ENCODE measurements at regions not wholly inside any gene's neighbourhood (a gene's known extent, or its start where the extent isn't known, plus 50 kb on each side); places are given as distances from the start of the nearest gene placed in this dataset.

GRCh38 chr12:123069436-123070266 is 81.2 kb downstream of the PITPNM2 start:
- Histone ChIP-seq H3K4me3 (ENCODE audit: low read depth, low read length) (no peak overlapping the region), H3K36me3 (ENCODE audit: control insufficient read depth, insufficient read depth, low read length) (no peaks in the 10 kb centered on the region), H3K27me3 (ENCODE audit: control insufficient read depth, insufficient read depth, low read length) (no peaks in the 10 kb centered on the region), H3K27ac (ENCODE audit: low read depth, low read length) (no peak overlapping the region), H3K9ac (ENCODE audit: low read depth, low read length) (no peak overlapping the region), H3K9me3 (ENCODE audit: control insufficient read depth, insufficient read depth, low read length) (no peaks in the 10 kb centered on the region), H3K4me1 (ENCODE audit: control insufficient read depth, insufficient read depth, low read length) (no peaks in the 10 kb centered on the region)

- Histone ChIP-seq H3K36me3 (ENCODE audit: control insufficient read depth, insufficient read depth, low read length) (no peaks in the 10 kb centered on the region), H3K4me3 (ENCODE audit: low read depth, low read length) (no peak overlapping the region), H3K27ac (ENCODE audit: low read depth, low read length) (no peak overlapping the region), H3K27me3 (ENCODE audit: control insufficient read depth, insufficient read depth, low read length) (no peaks in the 10 kb centered on the region), H3K9me3 (ENCODE audit: control insufficient read depth, insufficient read depth, low read length) (no peaks in the 10 kb centered on the region), H3K9ac (ENCODE audit: low read depth, low read length) (no peak overlapping the region), H3K4me1 (ENCODE audit: control insufficient read depth, insufficient read depth, low read length) (no peaks in the 10 kb centered on the region)
Measured at GRCh38 chr12:123067654-123068053, 83.2 kb downstream of the PITPNM2 start.

- no peak overlapping the region for H3K27ac ChIP-seq (ENCODE audit: low read depth, low read length)
- H3K27me3 ChIP-seq (ENCODE audit: control insufficient read depth, insufficient read depth, low read length): no peaks in the 10 kb centered on the region
- no peaks in the 10 kb centered on the region for H3K36me3 ChIP-seq (ENCODE audit: control insufficient read depth, insufficient read depth, low read length)
- H3K4me3 ChIP-seq (ENCODE audit: low read depth, low read length): no peak overlapping the region
- H3K9me3 ChIP-seq (ENCODE audit: control insufficient read depth, insufficient read depth, low read length): no peaks in the 10 kb centered on the region
- no peaks in the 10 kb centered on the region for H3K4me1 ChIP-seq (ENCODE audit: control insufficient read depth, insufficient read depth, low read length)
- no peak overlapping the region for H3K9ac ChIP-seq (ENCODE audit: low read depth, low read length)
Measured at GRCh38 chr12:123066384-123066710, 84.5 kb downstream of the PITPNM2 start.

- H3K9me3 ChIP-seq (ENCODE audit: control insufficient read depth, insufficient read depth, low read length): no peaks in the 10 kb centered on the region
- H3K27me3 ChIP-seq (ENCODE audit: control insufficient read depth, insufficient read depth, low read length): no peaks in the 10 kb centered on the region
- H3K4me3 ChIP-seq (ENCODE audit: low read depth, low read length): no peak overlapping the region
- H3K9ac ChIP-seq (ENCODE audit: low read depth, low read length): no peak overlapping the region
- no peaks in the 10 kb centered on the region for H3K36me3 ChIP-seq (ENCODE audit: control insufficient read depth, insufficient read depth, low read length)
- H3K4me1 ChIP-seq (ENCODE audit: control insufficient read depth, insufficient read depth, low read length): no peaks in the 10 kb centered on the region
- no peak overlapping the region for H3K27ac ChIP-seq (ENCODE audit: low read depth, low read length)
Measured at GRCh38 chr12:123065676-123066383, 85.1 kb downstream of the PITPNM2 start.

- H3K27ac ChIP-seq (ENCODE audit: low read depth, low read length): no peak overlapping the region
- H3K27me3 ChIP-seq (ENCODE audit: control insufficient read depth, insufficient read depth, low read length): no peaks in the 10 kb centered on the region
- no peaks in the 10 kb centered on the region for H3K36me3 ChIP-seq (ENCODE audit: control insufficient read depth, insufficient read depth, low read length)
- no peaks in the 10 kb centered on the region for H3K4me1 ChIP-seq (ENCODE audit: control insufficient read depth, insufficient read depth, low read length)
- H3K9ac ChIP-seq (ENCODE audit: low read depth, low read length): no peak overlapping the region
- no peak overlapping the region for H3K4me3 ChIP-seq (ENCODE audit: low read depth, low read length)
- H3K9me3 ChIP-seq (ENCODE audit: control insufficient read depth, insufficient read depth, low read length): no peaks in the 10 kb centered on the region
Measured at GRCh38 chr12:123064885-123065619, 84.6 kb downstream of the ARL6IP4 start.

GRCh38 chr12:123064366-123064765 is 83.9 kb downstream of the ARL6IP4 start:
- Histone ChIP-seq H3K36me3 (ENCODE audit: control insufficient read depth, insufficient read depth, low read length) (no peaks in the 10 kb centered on the region), H3K4me3 (ENCODE audit: low read depth, low read length) (no peak overlapping the region), H3K9ac (ENCODE audit: low read depth, low read length) (no peak overlapping the region), H3K27ac (ENCODE audit: low read depth, low read length) (no peak overlapping the region), H3K4me1 (ENCODE audit: control insufficient read depth, insufficient read depth, low read length) (no peaks in the 10 kb centered on the region), H3K27me3 (ENCODE audit: control insufficient read depth, insufficient read depth, low read length) (no peaks in the 10 kb centered on the region), H3K9me3 (ENCODE audit: control insufficient read depth, insufficient read depth, low read length) (no peaks in the 10 kb centered on the region)

GRCh38 chr12:123063535-123063934 is 83.1 kb downstream of the ARL6IP4 start:
- no peaks in the 10 kb centered on the region for H3K36me3 ChIP-seq (ENCODE audit: control insufficient read depth, insufficient read depth, low read length)
- H3K9ac ChIP-seq (ENCODE audit: low read depth, low read length): no peak overlapping the region
- H3K4me1 ChIP-seq (ENCODE audit: control insufficient read depth, insufficient read depth, low read length): no peaks in the 10 kb centered on the region
- no peak overlapping the region for H3K27ac ChIP-seq (ENCODE audit: low read depth, low read length)
- H3K27me3 ChIP-seq (ENCODE audit: control insufficient read depth, insufficient read depth, low read length): no peaks in the 10 kb centered on the region
- H3K4me3 ChIP-seq (ENCODE audit: low read depth, low read length): no peak overlapping the region
- H3K9me3 ChIP-seq (ENCODE audit: control insufficient read depth, insufficient read depth, low read length): no peaks in the 10 kb centered on the region

- Histone ChIP-seq H3K4me1 (ENCODE audit: control insufficient read depth, insufficient read depth, low read length) (no peaks in the 10 kb centered on the region), H3K9ac (ENCODE audit: low read depth, low read length) (no peak overlapping the region), H3K27ac (ENCODE audit: low read depth, low read length) (no peak overlapping the region)
Measured at GRCh38 chr12:123062681-123063486, 82.4 kb downstream of the ARL6IP4 start.

GRCh38 chr12:123061441-123062205 is 81.1 kb downstream of the ARL6IP4 start:
- Histone ChIP-seq H3K27ac (ENCODE audit: low read depth, low read length) (no peak overlapping the region), H3K4me1 (ENCODE audit: control insufficient read depth, insufficient read depth, low read length) (no peaks in the 10 kb centered on the region), H3K9me3 (ENCODE audit: control insufficient read depth, insufficient read depth, low read length) (no peaks in the 10 kb centered on the region), H3K9ac (ENCODE audit: low read depth, low read length) (no peak overlapping the region), H3K4me3 (ENCODE audit: low read depth, low read length) (no peak overlapping the region), H3K27me3 (ENCODE audit: control insufficient read depth, insufficient read depth, low read length) (no peaks in the 10 kb centered on the region), H3K36me3 (ENCODE audit: control insufficient read depth, insufficient read depth, low read length) (no peaks in the 10 kb centered on the region)

More at GRCh38 chr12:123062681-123063486, 82.4 kb downstream of the ARL6IP4 start:
- H3K27me3 ChIP-seq (ENCODE audit: control insufficient read depth, insufficient read depth, low read length): no peaks in the 10 kb centered on the region
- H3K9me3 ChIP-seq (ENCODE audit: control insufficient read depth, insufficient read depth, low read length): no peaks in the 10 kb centered on the region
- no peak overlapping the region for H3K4me3 ChIP-seq (ENCODE audit: low read depth, low read length)
- no peaks in the 10 kb centered on the region for H3K36me3 ChIP-seq (ENCODE audit: control insufficient read depth, insufficient read depth, low read length)

- H3K4me3 ChIP-seq (ENCODE audit: low read depth, low read length): no peak overlapping the region
- no peaks in the 10 kb centered on the region for H3K9me3 ChIP-seq (ENCODE audit: control insufficient read depth, insufficient read depth, low read length)
- H3K36me3 ChIP-seq (ENCODE audit: control insufficient read depth, insufficient read depth, low read length): no peaks in the 10 kb centered on the region
- no peaks in the 10 kb centered on the region for H3K27me3 ChIP-seq (ENCODE audit: control insufficient read depth, insufficient read depth, low read length)
- no peaks in the 10 kb centered on the region for H3K4me1 ChIP-seq (ENCODE audit: control insufficient read depth, insufficient read depth, low read length)
- no peak overlapping the region for H3K9ac ChIP-seq (ENCODE audit: low read depth, low read length)
- H3K27ac ChIP-seq (ENCODE audit: low read depth, low read length): no peak overlapping the region
Measured at GRCh38 chr12:123059500-123059899, 79.0 kb downstream of the ARL6IP4 start.
